ENCODE measurements at regions not wholly inside any gene's neighbourhood (a gene's known extent, or its start where the extent isn't known, plus 50 kb on each side); places are given as distances from the start of the nearest gene placed in this dataset.

- DNase-seq (ENCODE audit: low read depth in 2 of 2), result no peak
Observed at GRCh38 chr3:124091716-124092115, 99.8 kb upstream of the ROPN1 start.

- no peak for DNase-seq (ENCODE audit: low read depth in 2 of 2)
Observed at GRCh38 chr3:124092811-124093210, 100.9 kb upstream of the ROPN1 start.

GRCh38 chr3:124094496-124094895, 102.6 kb upstream of the ROPN1 start:
- DNase-seq (ENCODE audit: low read depth in 2 of 2), result no peak

- no peak for DNase-seq (ENCODE audit: low read depth in 2 of 2)
Observed at GRCh38 chr3:124097362-124098131, 105.6 kb upstream of the ROPN1 start.

GRCh38 chr3:124101643-124102042, 109.7 kb upstream of the ROPN1 start:
- no peak for DNase-seq (ENCODE audit: low read depth in 2 of 2)

DNA sequence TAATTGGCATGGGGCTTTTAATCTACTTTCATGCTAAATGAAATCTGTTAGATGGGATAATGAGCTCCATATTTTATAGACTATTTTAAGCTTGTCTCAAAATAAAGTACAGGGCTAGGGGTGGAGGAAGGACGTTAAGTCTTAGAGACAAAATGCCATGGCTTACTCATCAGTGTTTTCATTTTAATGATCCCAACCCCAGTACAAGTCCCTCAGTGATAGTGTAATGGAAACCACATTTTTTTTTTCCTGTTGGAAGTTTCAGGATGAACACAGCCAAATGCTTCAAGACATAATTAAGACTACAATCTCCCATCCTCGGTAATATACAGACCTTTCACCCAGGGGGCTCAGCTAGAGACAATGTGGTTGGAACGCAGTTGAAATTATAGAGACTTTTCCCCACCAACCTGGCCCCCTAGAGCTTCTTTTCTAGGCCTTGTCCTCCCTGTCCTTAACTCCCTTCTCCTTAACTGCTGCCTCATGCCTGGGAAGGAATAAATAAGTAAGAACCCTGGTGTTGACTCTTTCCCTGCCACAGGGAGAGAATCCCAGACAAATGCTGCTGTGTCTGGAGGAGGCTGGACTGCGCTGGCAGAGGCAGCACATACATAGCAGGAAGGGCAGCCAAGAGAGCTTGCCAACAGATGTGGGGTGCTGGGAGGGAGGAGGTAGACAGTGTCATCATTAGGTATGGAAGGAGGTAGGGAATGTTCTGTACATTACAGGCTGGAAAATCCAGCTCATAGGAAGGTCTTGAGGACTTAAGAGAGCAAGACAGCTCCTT, 115.4 kb upstream of the ROPN1 start:
- DNase-seq (ENCODE audit: low read depth in 2 of 2), result no peak

DNA sequence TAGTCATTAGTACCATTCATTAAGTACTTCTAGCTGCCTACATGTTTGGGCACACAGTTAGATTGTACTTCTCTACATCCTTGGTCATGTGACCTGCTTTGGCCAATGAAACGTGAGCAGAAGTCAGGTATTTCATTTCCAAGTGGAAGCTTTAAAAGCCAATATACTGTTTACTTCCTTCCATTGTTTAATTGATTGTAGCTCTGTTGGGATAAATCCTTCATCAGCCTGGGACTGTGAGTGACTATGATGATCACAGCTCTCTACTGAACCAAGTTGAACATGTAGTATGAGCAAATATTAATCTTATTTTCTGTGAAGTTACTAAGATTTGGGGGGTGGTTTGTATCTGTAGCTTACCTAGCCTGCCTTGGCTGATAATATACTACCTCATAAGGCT, 116.5 kb upstream of the ROPN1 start:
- no peak for DNase-seq (ENCODE audit: low read depth in 2 of 2)

DNA sequence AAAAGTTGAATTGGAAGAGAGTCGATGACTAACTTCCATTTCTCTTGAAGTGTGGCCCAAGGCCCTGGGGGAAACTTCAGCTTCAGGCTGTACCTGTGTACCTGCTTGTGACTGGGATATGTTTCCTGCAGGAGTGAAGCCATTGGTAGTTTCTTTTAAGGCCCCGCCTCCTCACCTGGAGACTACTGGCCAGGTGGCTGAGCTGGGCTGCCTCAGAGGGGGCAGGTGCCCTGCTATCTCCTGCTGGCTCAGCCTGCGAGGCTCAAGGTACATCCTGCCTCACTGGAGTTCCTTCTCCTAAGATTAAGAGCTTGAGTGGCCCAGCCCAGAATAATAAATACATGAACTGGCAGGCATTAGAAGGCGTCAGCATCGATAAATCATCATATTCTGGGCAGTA, 121.6 kb upstream of the ROPN1 start:
- DNase-seq (ENCODE audit: low read depth in 2 of 2), result no peak

- no peak for DNase-seq (ENCODE audit: low read depth in 2 of 2)
Observed at GRCh38 chr3:124115279-124115678, 123.4 kb upstream of the ROPN1 start.

- DNase-seq (ENCODE audit: low read depth in 2 of 2), result no peak
Observed at GRCh38 chr3:124115956-124116355, 124.0 kb upstream of the ROPN1 start.

- no peak for DNase-seq (ENCODE audit: low read depth in 2 of 2)
Observed at GRCh38 chr3:124116906-124117305, 125.0 kb upstream of the ROPN1 start.

- no peak for DNase-seq (ENCODE audit: low read depth in 2 of 2)
Observed at GRCh38 chr3:124117486-124117885, 125.6 kb upstream of the ROPN1 start.

DNA sequence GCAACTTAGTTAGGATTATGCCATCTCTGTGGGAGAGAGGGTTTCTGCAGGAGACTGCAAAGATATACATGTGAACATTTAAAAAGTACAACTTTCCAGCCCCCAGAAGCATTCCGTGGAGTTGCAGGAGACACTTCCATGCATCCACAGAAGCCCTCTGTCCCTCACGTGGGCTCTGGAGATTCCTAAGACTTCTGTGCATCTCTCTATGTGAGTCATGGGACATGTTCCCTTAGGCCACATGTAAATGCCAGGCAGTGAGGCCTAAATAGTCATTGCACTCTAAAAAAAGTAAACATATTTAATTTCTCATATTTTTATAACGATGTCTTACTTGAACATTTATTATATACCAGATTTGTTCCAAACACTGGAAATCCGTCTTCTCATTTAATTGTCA, 126.5 kb upstream of the ROPN1 start:
- DNase-seq (ENCODE audit: low read depth in 2 of 2), result no peak

DNA sequence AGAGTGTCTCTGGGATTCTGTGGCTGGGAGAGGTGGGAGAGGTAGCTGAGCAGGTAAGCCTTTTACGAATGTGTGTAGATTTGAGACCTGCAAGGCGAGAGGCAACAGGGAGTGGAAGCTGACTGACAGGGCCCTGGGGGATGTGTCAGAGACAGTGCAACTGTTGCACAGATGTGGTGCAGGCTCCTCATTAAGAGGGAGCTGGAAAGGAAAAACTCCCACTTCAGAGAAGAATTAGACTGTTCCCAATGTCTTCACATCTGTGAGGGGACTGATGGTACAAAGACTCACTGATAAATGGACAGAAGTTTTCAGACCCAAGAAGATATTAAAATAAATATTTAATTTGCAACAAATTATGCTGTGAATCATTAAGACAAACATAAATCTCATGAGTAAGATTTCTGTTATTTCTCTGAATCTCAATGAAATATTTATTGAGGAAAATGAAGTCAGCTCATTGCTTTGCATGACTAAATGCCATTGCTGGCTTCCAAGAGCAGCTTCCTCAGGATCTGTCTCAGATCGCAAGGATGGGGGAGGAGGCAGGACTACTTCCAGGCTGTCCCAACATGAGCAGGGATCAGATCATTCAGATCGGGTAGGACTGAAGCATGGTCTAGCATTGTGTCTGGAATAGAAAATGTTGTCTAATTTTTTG, 127.3 kb upstream of the ROPN1 start:
- no peak for DNase-seq (ENCODE audit: low read depth in 2 of 2)

DNA sequence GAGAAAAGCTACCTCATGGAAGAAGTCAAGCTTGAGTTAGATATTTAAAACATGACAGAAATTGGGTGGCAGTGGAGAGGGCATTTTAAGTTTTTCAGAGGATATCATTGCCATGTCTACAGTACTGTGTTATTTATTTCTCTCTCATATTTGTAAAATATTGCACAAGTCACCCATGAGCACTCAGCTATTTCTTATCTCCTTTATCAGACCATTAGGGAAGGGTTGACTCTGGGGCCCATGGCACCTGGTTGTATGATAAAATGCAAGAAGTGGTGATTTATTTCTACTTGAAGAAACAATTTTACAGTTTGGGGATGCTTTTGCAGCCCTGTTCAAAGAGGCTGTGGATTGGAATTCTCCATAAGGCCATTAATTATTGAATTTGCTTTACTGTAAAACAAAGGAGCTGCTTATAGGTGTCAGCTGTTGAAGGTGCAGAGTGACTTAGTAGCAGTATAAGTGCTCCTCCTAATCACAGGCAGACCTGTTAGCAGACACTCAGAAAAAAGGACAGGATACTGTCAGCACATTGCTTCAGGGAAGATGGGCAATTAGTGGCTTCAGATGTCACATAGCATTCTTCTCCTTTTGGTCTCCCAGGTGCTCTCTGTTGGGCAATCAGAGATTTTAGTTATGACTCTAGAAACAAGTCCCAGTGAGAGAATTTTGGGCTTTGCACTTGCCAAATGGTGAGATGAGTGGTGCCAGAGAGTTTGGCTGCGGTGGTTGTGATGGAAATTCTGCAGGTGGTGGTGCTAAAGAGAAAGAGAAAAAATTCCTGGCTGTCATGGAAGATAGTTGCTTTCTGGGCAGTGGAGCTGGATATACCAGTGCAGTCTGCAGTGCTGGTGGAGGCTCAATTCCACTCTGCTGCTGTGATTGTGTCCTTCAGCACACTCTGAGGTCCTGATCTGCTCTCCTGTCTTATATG, 129.7 kb upstream of the ROPN1 start:
- DNase-seq (ENCODE audit: low read depth in 2 of 2), result no peak

DNA sequence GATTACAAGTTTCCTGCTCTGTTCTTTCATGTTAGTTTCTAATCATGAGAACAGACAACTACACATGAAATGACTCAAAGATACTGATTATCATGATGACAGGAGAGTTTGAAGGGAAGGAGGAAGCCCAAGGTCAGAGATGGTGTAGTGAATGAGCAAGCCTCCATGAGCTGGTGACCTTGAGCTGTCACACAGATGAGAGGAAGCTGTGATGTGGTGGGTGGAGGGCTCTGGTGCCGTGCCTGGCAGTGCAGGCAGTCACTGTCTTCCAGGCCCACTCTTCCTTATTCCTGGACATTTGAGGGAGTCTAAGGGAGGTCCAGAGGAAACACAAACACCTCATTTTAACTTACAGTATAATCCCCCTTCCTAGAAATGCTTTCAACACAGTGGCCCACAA, 133.4 kb upstream of the ROPN1 start:
- DNase-seq (ENCODE audit: low read depth in 2 of 2), result no peak

DNA sequence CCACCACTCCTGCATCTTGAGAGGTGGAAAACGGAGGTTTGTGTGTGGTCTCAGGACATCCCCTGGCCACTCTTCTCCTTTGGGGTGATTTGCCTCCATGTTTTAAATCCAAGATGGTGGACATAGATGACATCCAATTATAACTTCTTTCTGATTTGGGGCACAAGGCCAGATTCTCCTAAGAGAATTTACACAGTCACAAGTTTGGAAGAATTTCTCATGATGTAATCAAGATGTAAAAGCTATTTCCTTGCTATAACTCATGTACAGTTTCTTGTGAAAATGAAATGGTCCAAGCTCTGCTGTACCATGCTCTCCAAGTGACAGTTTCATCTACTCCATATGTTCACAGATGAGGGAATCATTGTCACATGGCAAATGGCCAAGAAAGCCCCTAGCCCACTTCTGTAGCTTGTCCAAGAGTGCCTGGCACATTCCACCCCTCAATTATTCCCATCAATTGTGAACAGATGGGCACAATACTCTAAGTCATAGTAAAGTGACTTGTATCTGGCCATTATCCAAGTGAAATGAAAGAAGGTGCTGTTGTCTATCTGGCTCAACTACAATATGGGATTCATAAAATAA, 134.6 kb upstream of the ROPN1 start:
- DNase-seq (ENCODE audit: low read depth in 2 of 2), result no peak

DNA sequence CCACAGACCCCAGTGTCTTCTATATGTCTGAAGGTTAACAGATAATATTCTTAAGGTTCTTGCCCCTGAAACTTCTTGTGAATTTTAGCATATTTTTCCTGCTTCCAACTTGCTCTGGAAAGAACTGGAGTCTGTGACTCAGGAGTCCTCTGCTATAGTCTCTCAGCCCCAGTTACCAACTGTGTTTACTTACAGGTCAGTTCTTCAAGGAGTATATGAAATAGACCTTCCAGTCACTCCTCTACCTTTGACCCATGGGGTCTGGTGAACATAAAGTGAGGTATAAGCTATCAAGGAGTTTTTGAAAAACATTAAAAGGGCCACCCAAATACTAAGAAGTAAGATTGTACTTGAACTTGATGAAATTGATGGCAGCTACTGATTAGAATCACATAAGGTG, 139.2 kb upstream of the ROPN1 start:
- no peak for DNase-seq (ENCODE audit: low read depth in 2 of 2)

DNA sequence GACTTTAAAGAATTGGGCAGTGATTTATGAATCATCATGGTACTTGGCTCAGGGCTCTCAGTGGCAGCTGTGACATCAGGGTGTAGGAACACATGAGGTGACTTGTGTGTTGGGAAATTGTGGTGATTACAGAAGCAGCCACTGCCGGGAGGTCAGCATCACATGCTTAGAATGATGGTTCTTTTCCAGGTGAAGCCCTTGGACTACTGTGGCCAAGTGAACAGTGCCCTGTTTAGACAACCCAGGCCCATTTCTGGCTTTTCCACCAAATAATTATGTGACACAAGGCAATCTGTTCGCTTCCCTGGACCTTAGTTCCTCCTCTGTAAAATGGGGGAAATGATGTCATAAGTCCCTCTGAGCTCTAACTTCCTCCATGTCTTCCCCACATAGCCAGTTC, 139.7 kb upstream of the ROPN1 start:
- no peak for DNase-seq (ENCODE audit: low read depth in 2 of 2)

DNA sequence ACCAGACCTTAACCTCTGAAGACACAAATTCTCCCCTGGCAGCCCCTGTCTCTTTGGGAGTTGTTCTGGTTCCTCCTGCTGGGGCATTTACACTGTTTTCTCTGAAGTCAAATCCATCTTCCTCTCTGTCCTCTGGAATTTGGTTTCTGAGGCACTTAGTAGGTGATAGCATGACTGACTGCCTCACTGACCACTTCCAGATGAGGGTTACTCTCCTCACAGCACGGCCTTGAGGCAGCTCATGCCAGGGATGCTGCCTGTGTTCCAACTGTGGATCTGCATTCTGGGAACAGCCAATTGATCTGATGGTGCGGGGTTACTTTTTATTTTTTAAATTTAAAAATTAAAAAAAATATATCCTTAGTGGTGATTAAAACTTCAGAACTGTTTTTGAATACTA, 140.9 kb upstream of the ROPN1 start:
- DNase-seq (ENCODE audit: low read depth in 2 of 2), result no peak

DNA sequence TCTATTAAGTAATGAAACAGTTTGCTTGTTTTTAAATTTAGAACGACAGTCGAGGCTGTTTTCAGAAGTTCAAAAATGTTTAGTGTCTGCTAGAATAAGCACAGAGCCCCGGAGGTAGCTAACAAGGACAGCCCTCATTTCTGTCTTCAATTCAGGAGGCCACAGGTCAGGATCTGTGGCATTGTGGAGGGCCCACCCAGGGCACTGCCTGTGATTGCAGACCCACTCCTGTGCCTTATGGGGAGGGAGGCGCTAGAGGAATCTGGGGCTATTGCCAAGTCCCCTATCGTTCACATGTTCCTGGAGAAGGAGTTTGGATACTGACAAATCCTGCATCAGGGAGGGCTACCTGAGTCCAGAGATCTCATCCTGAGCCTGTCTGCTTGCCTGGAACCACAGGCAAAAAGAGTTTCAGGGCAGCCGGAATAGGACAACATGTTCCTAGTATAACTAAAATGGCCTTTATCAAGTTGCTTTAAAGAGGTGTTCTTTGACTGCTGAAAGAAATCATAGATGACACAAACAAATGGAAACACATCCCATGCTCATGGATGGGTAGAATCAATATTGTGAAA, 141.5 kb upstream of the ROPN1 start:
- DNase-seq (ENCODE audit: low read depth in 2 of 2), result no peak

All from stimulated activated CD8-positive, alpha-beta memory T cell treated with anti-CD3 and anti-CD28 coated beads, Interleukin-7, amount 100 ng/mL, for 4 hours (primary cell).